HepG2 (cell line): ENCODE measurements at regions not wholly inside any gene's neighbourhood (a gene's known extent, or its start where the extent isn't known, plus 50 kb on each side); places are given as distances from the start of the nearest gene placed in this dataset.

Experiments
- ATAC-seq: fragments of 200-7000 bp; cut with Tn5 transposase; 3 replicates; pipeline ENCODE4 v1.9.1; 2020; ENCODE audit warnings: mild to moderate bottlenecking, moderate library complexity
- BruUV-seq: library from RNA; stranded (reverse); fragments of 400-500 nt; replicated peaks from 2 replicates; lab custom pipeline; 2021; lab: Mats Ljungman, UMichigan
- CTCF ChIA-PET: fragments of 300-600 bp; formaldehyde crosslinking; extraction: SDS; loops from one replicate; lab custom pipeline; 2021; ENCODE audit warnings: low total read pairs, inconsistent platforms, low intra/inter-chr PET ratio; lab: Yijun Ruan, JAX
- POLR2A ChIA-PET: fragments of 350-600 bp; sonication (Branson Sonifier 250); formaldehyde crosslinking; loops from one replicate; lab custom pipeline; 2020; ENCODE audit warnings: antibody characterized with exemption, inconsistent platforms; lab: Yijun Ruan, JAX
- DNase-seq: peaks from one replicate; pipeline ENCODE4 v3.0.0-alpha.2; 2015; ENCODE audit warnings: low spot score
- FAIRE-seq: peaks from 3 replicates; lab custom pipeline; 2011; peaks lifted over from hg19 to GRCh38; lab: Jason Lieb, UNC
- H2AFZ ChIP-seq: one replicate; pipeline ENCODE4 v1.6.1; 2011; ENCODE audit warnings: low read length, inconsistent platforms
- H3K27ac ChIP-seq: fragments of 300-600 bp; 3 replicates; pipeline ENCODE4 v1.8.0; 2011; ENCODE audit warnings: mixed run types, mild to moderate bottlenecking, mixed read lengths, low read length, inconsistent platforms; ENCODE audit not compliant: insufficient read depth; ENCODE audit errors: extremely low read length
- H3K27me3 ChIP-seq, 2 experiments: fragments of 200-600 bp in 1 of 2; 2 replicates in 1 of 2; 3 replicates in 1 of 2; pipeline versions ENCODE4 v1.6.0 to v1.8.0; 2011; ENCODE audit warnings: low read length in 2 of 2, mild to moderate bottlenecking in 2 of 2, moderate library complexity in 2 of 2, inconsistent platforms in 1 of 2; ENCODE audit not compliant: insufficient read depth in 2 of 2, control insufficient read depth in 1 of 2
- H3K36me3 ChIP-seq, 2 experiments: fragments of 200-600 bp in 1 of 2; replicated peaks in 1 of 2; 2 replicates in 1 of 2; 3 replicates in 1 of 2; pipeline versions ENCODE4 v1.5.1 to v1.8.0; 2011; ENCODE audit warnings: low read length in 2 of 2, inconsistent platforms in 1 of 2; ENCODE audit not compliant: insufficient read depth in 2 of 2, control insufficient read depth in 1 of 2
- H3K4me1 ChIP-seq: 2 replicates; pipeline ENCODE4 v1.5.1; 2012; ENCODE audit warnings: low read length, inconsistent platforms; ENCODE audit not compliant: insufficient read depth
- H3K4me2 ChIP-seq: 2 replicates; pipeline ENCODE4 v1.6.0; 2011; ENCODE audit warnings: low read depth, low read length, inconsistent platforms
- H3K4me3 ChIP-seq, 3 experiments: fragments of 200-600 bp in 1 of 3; sonication (generic), shearing (Covaris generic) in 1 of 3; replicated peaks in 1 of 3; 2 replicates each; pipeline ENCODE4 v1.5.1; 2011 to 2016; ENCODE audit warnings: low read length in 3 of 3, inconsistent platforms in 2 of 3, low read depth in 2 of 3, mild to moderate bottlenecking in 2 of 3, control low read depth in 1 of 3, mixed read lengths in 1 of 3; ENCODE audit not compliant: insufficient read depth in 1 of 3
- H3K79me2 ChIP-seq: one replicate; pipeline ENCODE4 v1.6.1; 2011; ENCODE audit warnings: low read length, inconsistent platforms; ENCODE audit not compliant: insufficient read depth
- H3K9ac ChIP-seq: 2 replicates; pipeline ENCODE4 v1.6.0; 2011; ENCODE audit warnings: mild to moderate bottlenecking, low read depth, low read length, inconsistent platforms; ENCODE audit not compliant: insufficient read depth
- H3K9me3 ChIP-seq: 2 replicates; pipeline ENCODE4 v1.5.1; 2012; ENCODE audit warnings: mild to moderate bottlenecking, low read length
- H4K20me1 ChIP-seq: 2 replicates; pipeline ENCODE4 v1.6.0; 2011; ENCODE audit warnings: inconsistent platforms, mild to moderate bottlenecking, low read length, moderate library complexity; ENCODE audit not compliant: insufficient read depth
- CREB1 ChIP-seq, 2 experiments: fragments of 450-650 bp in 1 of 2; IDR thresholded peaks; 2 replicates each; pipeline ENCODE4 v1.6.1; 2016 to 2017; ENCODE audit warnings: control low read depth in 1 of 2, mild to moderate bottlenecking in 1 of 2, missing compliant biosample characterization in 1 of 2, missing genetic modification characterization in 1 of 2
- ELF4 ChIP-seq: sonication (generic); formaldehyde crosslinking; IDR thresholded peaks from 2 replicates; pipeline ENCODE4 v1.5.0; 2020; ENCODE audit warnings: missing genetic modification reagents, mild to moderate bottlenecking, moderate library complexity, borderline replicate concordance
- HNRNPLL ChIP-seq: fragments of 200-400 bp; formaldehyde crosslinking; IDR thresholded peaks from 2 replicates; pipeline ENCODE4 v1.6.1; 2017; ENCODE audit warnings: mild to moderate bottlenecking, low read depth, low read length; ENCODE audit not compliant: poor library complexity, severe bottlenecking
- IRX3 ChIP-seq: sonication (generic); formaldehyde crosslinking; IDR thresholded peaks from 2 replicates; pipeline ENCODE4 v1.8.1; 2023; ENCODE audit warnings: mild to moderate bottlenecking, low read depth, missing genetic modification reagents, borderline replicate concordance
- JUND ChIP-seq: sonication (generic); formaldehyde crosslinking; IDR thresholded peaks from 2 replicates; pipeline ENCODE4 v1.8.0; 2022; ENCODE audit warnings: mild to moderate bottlenecking, missing genetic modification reagents
- NR1H2 ChIP-seq: sonication (generic); formaldehyde crosslinking; IDR thresholded peaks from 2 replicates; pipeline ENCODE4 v1.8.1; 2022; ENCODE audit warnings: low read depth, missing genetic modification reagents, borderline replicate concordance
- PCBP2 ChIP-seq: fragments of 200-400 bp; formaldehyde crosslinking; optimal IDR thresholded peaks from 2 replicates; pipeline ENCODE3; 2018; ENCODE audit warnings: low read length, low read depth; ENCODE audit not compliant: poor library complexity, severe bottlenecking
- ZNF570 ChIP-seq: sonication (generic); formaldehyde crosslinking; IDR thresholded peaks from 2 replicates; pipeline ENCODE4 v1.4.0; 2020; ENCODE audit warnings: mild to moderate bottlenecking, missing genetic modification reagents, borderline replicate concordance
- ZNF616 ChIP-seq: sonication (generic); formaldehyde crosslinking; IDR thresholded peaks from 2 replicates; pipeline ENCODE4 v1.5.0; 2020; ENCODE audit warnings: low read depth, mild to moderate bottlenecking, missing genetic modification reagents
- ZNF782 ChIP-seq: sonication (generic); formaldehyde crosslinking; IDR thresholded peaks from 2 replicates; pipeline ENCODE4 v1.4.0; 2020; ENCODE audit warnings: missing genetic modification reagents, mild to moderate bottlenecking, borderline replicate concordance
- WGBS: methylation state at CpG from one replicate; pipeline ENCODE4 v1.1.6; 2017; ENCODE audit warnings: low lambda C conversion rate; 5-methylcytosine and 5-hydroxymethylcytosine counted together
- in situ Hi-C: cut with HindIII; loops from 2 replicates; pipeline ENCODE4 v1.10.0; 2017; ENCODE audit warnings: low pct_unique_long_range_greater_than_20kb; ENCODE audit not compliant: extremely low pct_ligation_motif_present
- intact Hi-C: fragments of 100-400 bp; cut with micrococcal nuclease; formaldehyde crosslinking; loops from one replicate; pipeline ENCODE4 v1.10.0; 2022; ENCODE audit not compliant: unreplicated experiment
- TF ChIP-seq, protein P1 (sequence below): sonication (generic); formaldehyde crosslinking; conservative IDR thresholded peaks from 2 replicates; pipeline ENCODE4 v1.8.0; 2022; ENCODE audit warnings: missing genetic modification reagents
- TF ChIP-seq, protein P2 (sequence below): sonication (generic); IDR thresholded peaks from 2 replicates; pipeline ENCODE4 v1.6.1; 2016; ENCODE audit warnings: low read depth, borderline replicate concordance
- TF ChIP-seq, protein P3 (sequence below): sonication (generic); formaldehyde crosslinking; IDR thresholded peaks from 2 replicates; pipeline ENCODE4; 2020; ENCODE audit warnings: missing genetic modification reagents, mild to moderate bottlenecking, borderline replicate concordance
- TF ChIP-seq, protein P4 (sequence below): sonication (generic); formaldehyde crosslinking; conservative IDR thresholded peaks from 2 replicates; pipeline ENCODE4 v1.4.0; 2020; ENCODE audit warnings: missing genetic modification reagents

DNA sequence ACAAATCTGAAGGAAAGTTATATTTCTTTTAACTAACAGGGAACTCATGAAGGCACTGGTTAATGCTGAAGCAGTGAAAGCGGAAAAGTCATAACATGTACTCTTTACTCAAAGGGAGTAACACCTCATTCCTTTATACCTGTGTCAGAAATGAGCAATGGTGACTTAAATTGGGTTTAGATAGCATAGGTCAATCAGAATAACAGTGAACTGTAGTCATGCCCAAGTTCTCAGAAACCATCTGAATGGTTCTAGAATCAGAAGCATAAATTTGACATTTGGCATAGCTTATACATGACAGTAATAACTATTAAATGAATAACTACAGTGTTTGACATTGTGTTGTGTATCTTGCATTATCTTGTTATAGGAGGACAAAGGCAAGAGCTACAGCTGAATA lies 382.0 kb downstream of the NUF2 start:
- TF ChIP-seq IRX3 (CRISPR knock-in tag) (no peak), CREB1 (IDR thresholded peaks at IDR 0.05) (no peak), CREB1 (CRISPR knock-in tag; IDR thresholded peaks at IDR 0.05) (no peak), ZNF782 (CRISPR knock-in tag) (no peak), ELF4 (CRISPR knock-in tag) (no peak), HNRNPLL (no peak), NR1H2 (CRISPR knock-in tag) (no peak), JUND (CRISPR knock-in tag) (no peak), ZNF616 (CRISPR knock-in tag) (no peak), ZNF570 (CRISPR knock-in tag) (no peak), PCBP2 (no peak)
- TF ChIP-seq, protein P1, sequence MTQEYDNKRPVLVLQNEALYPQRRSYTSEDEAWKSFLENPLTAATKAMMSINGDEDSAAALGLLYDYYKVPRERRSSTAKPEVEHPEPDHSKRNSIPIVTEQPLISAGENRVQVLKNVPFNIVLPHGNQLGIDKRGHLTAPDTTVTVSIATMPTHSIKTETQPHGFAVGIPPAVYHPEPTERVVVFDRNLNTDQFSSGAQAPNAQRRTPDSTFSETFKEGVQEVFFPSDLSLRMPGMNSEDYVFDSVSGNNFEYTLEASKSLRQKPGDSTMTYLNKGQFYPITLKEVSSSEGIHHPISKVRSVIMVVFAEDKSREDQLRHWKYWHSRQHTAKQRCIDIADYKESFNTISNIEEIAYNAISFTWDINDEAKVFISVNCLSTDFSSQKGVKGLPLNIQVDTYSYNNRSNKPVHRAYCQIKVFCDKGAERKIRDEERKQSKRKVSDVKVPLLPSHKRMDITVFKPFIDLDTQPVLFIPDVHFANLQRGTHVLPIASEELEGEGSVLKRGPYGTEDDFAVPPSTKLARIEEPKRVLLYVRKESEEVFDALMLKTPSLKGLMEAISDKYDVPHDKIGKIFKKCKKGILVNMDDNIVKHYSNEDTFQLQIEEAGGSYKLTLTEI (CRISPR knock-in tag): no peak
- TF ChIP-seq, protein P2, sequence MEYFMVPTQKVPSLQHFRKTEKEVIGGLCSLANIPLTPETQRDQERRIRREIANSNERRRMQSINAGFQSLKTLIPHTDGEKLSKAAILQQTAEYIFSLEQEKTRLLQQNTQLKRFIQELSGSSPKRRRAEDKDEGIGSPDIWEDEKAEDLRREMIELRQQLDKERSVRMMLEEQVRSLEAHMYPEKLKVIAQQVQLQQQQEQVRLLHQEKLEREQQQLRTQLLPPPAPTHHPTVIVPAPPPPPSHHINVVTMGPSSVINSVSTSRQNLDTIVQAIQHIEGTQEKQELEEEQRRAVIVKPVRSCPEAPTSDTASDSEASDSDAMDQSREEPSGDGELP: no peak
- TF ChIP-seq, protein P3, sequence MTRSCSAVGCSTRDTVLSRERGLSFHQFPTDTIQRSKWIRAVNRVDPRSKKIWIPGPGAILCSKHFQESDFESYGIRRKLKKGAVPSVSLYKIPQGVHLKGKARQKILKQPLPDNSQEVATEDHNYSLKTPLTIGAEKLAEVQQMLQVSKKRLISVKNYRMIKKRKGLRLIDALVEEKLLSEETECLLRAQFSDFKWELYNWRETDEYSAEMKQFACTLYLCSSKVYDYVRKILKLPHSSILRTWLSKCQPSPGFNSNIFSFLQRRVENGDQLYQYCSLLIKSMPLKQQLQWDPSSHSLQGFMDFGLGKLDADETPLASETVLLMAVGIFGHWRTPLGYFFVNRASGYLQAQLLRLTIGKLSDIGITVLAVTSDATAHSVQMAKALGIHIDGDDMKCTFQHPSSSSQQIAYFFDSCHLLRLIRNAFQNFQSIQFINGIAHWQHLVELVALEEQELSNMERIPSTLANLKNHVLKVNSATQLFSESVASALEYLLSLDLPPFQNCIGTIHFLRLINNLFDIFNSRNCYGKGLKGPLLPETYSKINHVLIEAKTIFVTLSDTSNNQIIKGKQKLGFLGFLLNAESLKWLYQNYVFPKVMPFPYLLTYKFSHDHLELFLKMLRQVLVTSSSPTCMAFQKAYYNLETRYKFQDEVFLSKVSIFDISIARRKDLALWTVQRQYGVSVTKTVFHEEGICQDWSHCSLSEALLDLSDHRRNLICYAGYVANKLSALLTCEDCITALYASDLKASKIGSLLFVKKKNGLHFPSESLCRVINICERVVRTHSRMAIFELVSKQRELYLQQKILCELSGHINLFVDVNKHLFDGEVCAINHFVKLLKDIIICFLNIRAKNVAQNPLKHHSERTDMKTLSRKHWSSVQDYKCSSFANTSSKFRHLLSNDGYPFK (CRISPR knock-in tag): no peak
- TF ChIP-seq, protein P4, sequence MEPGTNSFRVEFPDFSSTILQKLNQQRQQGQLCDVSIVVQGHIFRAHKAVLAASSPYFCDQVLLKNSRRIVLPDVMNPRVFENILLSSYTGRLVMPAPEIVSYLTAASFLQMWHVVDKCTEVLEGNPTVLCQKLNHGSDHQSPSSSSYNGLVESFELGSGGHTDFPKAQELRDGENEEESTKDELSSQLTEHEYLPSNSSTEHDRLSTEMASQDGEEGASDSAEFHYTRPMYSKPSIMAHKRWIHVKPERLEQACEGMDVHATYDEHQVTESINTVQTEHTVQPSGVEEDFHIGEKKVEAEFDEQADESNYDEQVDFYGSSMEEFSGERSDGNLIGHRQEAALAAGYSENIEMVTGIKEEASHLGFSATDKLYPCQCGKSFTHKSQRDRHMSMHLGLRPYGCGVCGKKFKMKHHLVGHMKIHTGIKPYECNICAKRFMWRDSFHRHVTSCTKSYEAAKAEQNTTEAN: no peak
- no peaks in the 10 kb centered on the region for H4K20me1 ChIP-seq
- DNase-seq (no peak), FAIRE-seq (no peak), ATAC-seq (no peak)
- H3K79me2 ChIP-seq: no peaks in the 10 kb centered on the region
- no peak overlapping the region for H3K9ac ChIP-seq
- peaks cover 68% of the 10 kb centered on the region for H3K9me3 ChIP-seq
- BruUV-seq: no TSS peak
- no peak overlapping the region for H3K4me3 ChIP-seq
- 0% methylated on average over 1 of the region's 1 CpG for WGBS
- H3K27me3 ChIP-seq: no peaks in the 10 kb centered on the region
- in situ Hi-C loops: no loop called here
- ChIA-PET CTCF (no interaction called here), POLR2A (no interaction called here)
- H3K4me2 ChIP-seq: no peak overlapping the region
- intact Hi-C loops: loop anchor here (5.0 kb wide), 1 partner anchor 914 kb away; no protein-coding TSS in a partner anchor
- no peaks in the 10 kb centered on the region for H3K36me3 ChIP-seq
- H2AFZ ChIP-seq: no peak overlapping the region
- no peaks in the 10 kb centered on the region for H3K4me1 ChIP-seq
- no peak overlapping the region for H3K27ac ChIP-seq
